ENCODE measurements at regions not wholly inside any gene's neighbourhood (a gene's known extent, or its start where the extent isn't known, plus 50 kb on each side); places are given as distances from the start of the nearest gene placed in this dataset.

DNA sequence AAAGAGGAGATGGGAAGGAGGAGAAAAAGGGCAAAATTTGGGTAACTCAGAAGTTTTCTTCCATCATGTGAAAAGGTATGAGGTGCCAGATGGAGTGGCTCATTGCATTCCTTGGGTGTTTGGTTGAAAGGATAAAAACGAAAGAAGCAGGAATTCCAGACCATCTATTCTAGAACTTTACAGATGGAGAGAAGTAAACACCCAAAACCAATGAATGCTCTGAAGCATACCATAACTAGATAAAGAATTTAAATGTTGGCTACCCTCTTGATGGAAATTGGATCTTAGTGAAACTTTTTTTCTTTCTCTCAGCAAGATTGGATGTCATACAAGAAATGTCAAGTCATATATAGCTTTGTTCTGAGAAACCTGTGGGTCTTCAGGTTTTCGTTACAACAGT, 175.6 kb upstream of the FAR2 start:
- DNase-seq, result no peak
- TF ChIP-seq POLR2AphosphoS5 (IDR thresholded peaks at IDR 0.05) (no peak), POLR2A (IDR thresholded peaks at IDR 0.05) (no peak)
- TF ChIP-seq, protein P1, sequence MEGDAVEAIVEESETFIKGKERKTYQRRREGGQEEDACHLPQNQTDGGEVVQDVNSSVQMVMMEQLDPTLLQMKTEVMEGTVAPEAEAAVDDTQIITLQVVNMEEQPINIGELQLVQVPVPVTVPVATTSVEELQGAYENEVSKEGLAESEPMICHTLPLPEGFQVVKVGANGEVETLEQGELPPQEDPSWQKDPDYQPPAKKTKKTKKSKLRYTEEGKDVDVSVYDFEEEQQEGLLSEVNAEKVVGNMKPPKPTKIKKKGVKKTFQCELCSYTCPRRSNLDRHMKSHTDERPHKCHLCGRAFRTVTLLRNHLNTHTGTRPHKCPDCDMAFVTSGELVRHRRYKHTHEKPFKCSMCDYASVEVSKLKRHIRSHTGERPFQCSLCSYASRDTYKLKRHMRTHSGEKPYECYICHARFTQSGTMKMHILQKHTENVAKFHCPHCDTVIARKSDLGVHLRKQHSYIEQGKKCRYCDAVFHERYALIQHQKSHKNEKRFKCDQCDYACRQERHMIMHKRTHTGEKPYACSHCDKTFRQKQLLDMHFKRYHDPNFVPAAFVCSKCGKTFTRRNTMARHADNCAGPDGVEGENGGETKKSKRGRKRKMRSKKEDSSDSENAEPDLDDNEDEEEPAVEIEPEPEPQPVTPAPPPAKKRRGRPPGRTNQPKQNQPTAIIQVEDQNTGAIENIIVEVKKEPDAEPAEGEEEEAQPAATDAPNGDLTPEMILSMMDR (IDR thresholded peaks at IDR 0.05 in 8 of 11, conservative IDR thresholded peaks at IDR 0.05 in 3 of 11), result no peak
- WGBS, 5 donors, result 64 to 90% (median 71%) methylated on average over 2 of the region's 2 CpGs
- Histone ChIP-seq H3K27me3 (replicated peaks in 1 of 7) (no peaks in the 10 kb centered on the region), H3K4me1 (no peaks in the 10 kb centered on the region), H3K4me3 (no peak overlapping the region), H3K9me3 (peaks cover 0 to 5% (median 0%) of the 10 kb centered on the region in 8 donors), H3K27ac (no peak overlapping the region), H3K36me3 (no peaks in the 10 kb centered on the region)
- intact Hi-C loops (cut with DNase I; ENCODE audit: low total_unique reads), result no loop called here

DNA sequence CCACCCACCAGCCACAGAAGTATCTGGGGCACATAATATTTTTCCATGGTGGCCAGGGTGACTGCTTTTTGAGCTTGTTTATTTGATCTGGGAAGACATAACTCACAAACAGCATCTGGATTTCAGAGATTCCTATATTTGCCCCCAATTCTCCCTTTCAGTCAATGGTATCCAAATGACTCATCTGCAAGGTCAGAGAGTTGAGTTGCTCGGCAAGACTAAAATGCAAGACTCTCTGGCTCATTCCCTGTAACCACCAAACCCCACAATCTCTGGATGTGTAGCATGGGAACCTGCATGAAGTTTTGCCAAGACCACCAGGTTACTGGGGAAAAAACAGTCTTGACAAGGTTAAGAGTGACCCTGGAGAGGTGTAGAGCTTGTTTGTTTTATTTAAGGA, 174.9 kb upstream of the FAR2 start:
- no peak overlapping the region for H3K27ac ChIP-seq
- no peak for DNase-seq
- TF ChIP-seq POLR2AphosphoS5 (IDR thresholded peaks at IDR 0.05), result no peak
- TF ChIP-seq, protein P1 (IDR thresholded peaks at IDR 0.05 in 8 of 11, conservative IDR thresholded peaks at IDR 0.05 in 3 of 11), result no peak
- no peak for TF ChIP-seq POLR2A (IDR thresholded peaks at IDR 0.05)
- no peaks in the 10 kb centered on the region for H3K27me3 ChIP-seq (replicated peaks in 1 of 7)
- H3K36me3 ChIP-seq, result no peaks in the 10 kb centered on the region
- no peak overlapping the region for H3K4me3 ChIP-seq
- intact Hi-C loops (cut with DNase I; ENCODE audit: low total_unique reads), result no loop called here
- 60 to 72% (median 68%) methylated on average over 1 of the region's 1 CpG for WGBS, 5 donors
- no peaks in the 10 kb centered on the region for H3K4me1 ChIP-seq
- H3K9me3 ChIP-seq, result peaks cover 0 to 5% (median 0%) of the 10 kb centered on the region in 8 donors

DNA sequence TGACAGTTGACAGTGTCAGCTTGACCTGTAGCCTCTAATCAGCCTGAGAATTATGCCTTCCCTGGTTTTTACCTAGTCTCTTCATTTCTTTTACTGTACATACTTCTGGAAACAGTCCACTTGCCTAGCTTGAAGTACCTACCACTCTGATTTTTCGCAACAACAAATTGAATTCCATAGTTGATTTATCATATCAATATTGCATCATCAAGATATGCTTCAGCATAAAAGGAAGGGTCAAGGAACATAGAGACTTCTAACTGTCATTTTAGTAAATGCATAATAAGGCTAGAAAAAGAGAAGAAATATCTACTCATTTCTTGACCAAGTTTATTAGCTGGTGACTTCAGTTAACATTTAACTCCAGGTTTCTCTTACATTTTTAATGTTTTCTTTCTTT, 174.2 kb upstream of the FAR2 start:
- H3K4me3 ChIP-seq, result no peak overlapping the region
- no peaks in the 10 kb centered on the region for H3K36me3 ChIP-seq
- TF ChIP-seq POLR2A (IDR thresholded peaks at IDR 0.05), result no peak
- TF ChIP-seq, protein P1 (IDR thresholded peaks at IDR 0.05 in 8 of 11, conservative IDR thresholded peaks at IDR 0.05 in 3 of 11), result no peak
- TF ChIP-seq POLR2AphosphoS5 (IDR thresholded peaks at IDR 0.05), result no peak
- DNase-seq, result no peak
- no peaks in the 10 kb centered on the region for H3K4me1 ChIP-seq
- intact Hi-C loops (cut with DNase I; ENCODE audit: low total_unique reads), result no loop called here
- H3K9me3 ChIP-seq, result peaks cover 0 to 5% (median 0%) of the 10 kb centered on the region in 8 donors
- no peak overlapping the region for H3K27ac ChIP-seq
- no peaks in the 10 kb centered on the region for H3K27me3 ChIP-seq (replicated peaks in 1 of 7)
- 85 to 94% (median 93%) methylated on average over 1 of the region's 1 CpG for WGBS, 5 donors

DNA sequence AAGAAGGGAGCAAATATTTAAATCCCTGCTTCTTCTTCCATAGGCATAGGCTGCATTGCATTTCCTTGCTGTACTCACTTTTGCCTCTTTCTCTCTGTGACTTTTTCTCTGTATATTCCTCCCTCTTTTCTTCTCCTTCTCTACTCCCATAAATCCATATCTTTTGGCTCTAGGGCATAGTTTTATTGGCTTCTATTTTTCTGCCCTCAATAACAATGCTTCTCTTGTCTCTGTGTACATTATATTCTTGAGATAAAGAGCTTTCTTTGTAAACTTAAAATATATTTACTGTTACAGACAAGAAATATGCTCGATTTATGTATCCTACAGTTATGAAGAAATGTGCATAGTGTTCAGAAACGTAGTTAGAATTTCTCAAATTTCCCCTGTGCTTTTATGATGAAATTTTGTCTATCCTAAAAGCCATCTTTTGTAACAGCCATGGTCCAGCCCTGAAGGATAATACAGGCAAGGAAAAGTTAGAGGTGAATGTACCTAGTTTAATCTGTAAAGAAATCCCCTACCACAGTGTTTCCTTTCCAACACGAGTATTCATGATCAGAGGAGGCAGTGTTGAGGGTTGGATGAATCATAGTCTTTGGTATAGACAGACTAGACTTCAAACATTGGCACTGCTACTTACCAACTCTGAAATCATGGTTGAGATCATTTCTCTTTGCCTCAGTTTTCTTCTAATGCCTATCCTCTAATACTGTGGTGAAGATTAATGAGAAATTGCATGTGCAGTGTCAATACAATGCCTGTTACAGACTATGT, 173.3 kb upstream of the FAR2 start:
- Histone ChIP-seq H3K27me3 (replicated peaks in 1 of 7) (no peaks in the 10 kb centered on the region), H3K9me3 (peaks cover 0 to 5% (median 0%) of the 10 kb centered on the region in 8 donors), H3K4me3 (no peak overlapping the region), H3K4me1 (no peaks in the 10 kb centered on the region), H3K36me3 (no peaks in the 10 kb centered on the region), H3K27ac (no peak overlapping the region)
- TF ChIP-seq, protein P1 (IDR thresholded peaks at IDR 0.05 in 8 of 11, conservative IDR thresholded peaks at IDR 0.05 in 3 of 11), result no peak
- TF ChIP-seq POLR2AphosphoS5 (IDR thresholded peaks at IDR 0.05), result no peak
- no peak for TF ChIP-seq POLR2A (IDR thresholded peaks at IDR 0.05)
- no peak for DNase-seq
- 50 to 68% (median 59%) methylated on average over 3 of the region's 3 CpGs for WGBS, 5 donors
- intact Hi-C loops (cut with DNase I; ENCODE audit: low total_unique reads), result no loop called here

All from spleen (tissue), 11 donors.